PC-3 (cell line): ENCODE measurements at regions not wholly inside any gene's neighbourhood (a gene's known extent, or its start where the extent isn't known, plus 50 kb on each side); places are given as distances from the start of the nearest gene placed in this dataset.

Experiments
- ATAC-seq: fragments of 200-7000 bp; cut with Tn5 transposase; 2 replicates; pipeline ENCODE4 v1.9.1; 2020; ENCODE audit warnings: mild to moderate bottlenecking, moderate library complexity
- BruUV-seq: library from RNA; stranded (reverse); fragments of 400-500 nt; replicated peaks from 2 replicates; lab custom pipeline; 2021; lab: Mats Ljungman, UMichigan
- CTCF ChIA-PET: fragments of 300-600 bp; sonication (Branson Sonifier 250); formaldehyde crosslinking; loops from one replicate; lab custom pipeline; 2022; ENCODE audit warnings: antibody characterized with exemption; lab: Charles Lee
- POLR2A ChIA-PET: fragments of 300-600 bp; sonication (Branson Sonifier 250); formaldehyde crosslinking; loops from one replicate; lab custom pipeline; 2022; ENCODE audit warnings: antibody characterized with exemption; ENCODE audit not compliant: unreplicated experiment; lab: Charles Lee
- DNase-seq: peaks from one replicate; pipeline ENCODE4 v3.0.0-alpha.2; 2015
- H2AFZ ChIP-seq: fragments of 300-600 bp; sonication (generic); 2 replicates; pipeline ENCODE4 v1.6.0; 2016; ENCODE audit warnings: antibody characterized with exemption, low read length
- H3F3A ChIP-seq: fragments of 300-600 bp; sonication (generic); one replicate; pipeline ENCODE4 v1.6.0; 2017; ENCODE audit warnings: antibody characterized with exemption, low read length, control low read depth, mild to moderate bottlenecking; ENCODE audit not compliant: unreplicated experiment
- H3K27ac ChIP-seq: fragments of 300-600 bp; sonication (generic); 2 replicates; pipeline ENCODE4 v1.5.1; 2016; ENCODE audit warnings: mild to moderate bottlenecking, low read length
- H3K27me3 ChIP-seq: fragments of 300-600 bp; sonication (generic); 2 replicates; pipeline ENCODE4 v1.6.1; 2016; ENCODE audit warnings: low read length, mixed read lengths
- H3K36me3 ChIP-seq: fragments of 300-600 bp; sonication (generic); 2 replicates; pipeline ENCODE4 v1.6.1; 2016; ENCODE audit warnings: low read depth, mixed run types, low read length, mixed read lengths
- H3K4me1 ChIP-seq: fragments of 300-600 bp; sonication (generic); 2 replicates; pipeline ENCODE4 v1.5.1; 2016; ENCODE audit warnings: low read length; ENCODE audit not compliant: insufficient read depth
- H3K4me2 ChIP-seq: fragments of 300-600 bp; sonication (generic); 2 replicates; pipeline ENCODE4 v1.6.0; 2016; ENCODE audit warnings: low read length
- H3K4me3 ChIP-seq: fragments of 300-600 bp; sonication (generic); 2 replicates; pipeline ENCODE4 v1.5.1; 2016; ENCODE audit warnings: mild to moderate bottlenecking, low read length, mixed read lengths
- H3K79me2 ChIP-seq: fragments of 300-600 bp; sonication (generic); 2 replicates; pipeline ENCODE4 v1.6.1; 2017; ENCODE audit warnings: low read length, mixed read lengths
- H3K9ac ChIP-seq: fragments of 300-600 bp; sonication (generic); 2 replicates; pipeline ENCODE4 v1.6.0; 2016; ENCODE audit warnings: mild to moderate bottlenecking, low read length
- H3K9me2 ChIP-seq: fragments of 300-600 bp; sonication (generic); replicated peaks from 2 replicates; pipeline ENCODE4 v1.6.1; 2016; ENCODE audit warnings: mixed run types, low read length, mixed read lengths
- H3K9me3 ChIP-seq: fragments of 300-600 bp; sonication (generic); 2 replicates; pipeline ENCODE4 v1.6.1; 2016; ENCODE audit warnings: low read length, mixed read lengths
- H4K20me1 ChIP-seq: fragments of 300-600 bp; sonication (generic); 2 replicates; pipeline ENCODE4 v1.6.1; 2016; ENCODE audit warnings: low read length, mixed read lengths
- CTCF ChIP-seq: fragments of 300-600 bp; sonication (generic); conservative IDR thresholded peaks from 2 replicates; pipeline ENCODE4 v1.5.1; 2017; ENCODE audit warnings: antibody characterized with exemption, low read depth, mild to moderate bottlenecking, low read length
- EZH2 ChIP-seq: fragments of 300-600 bp; sonication (generic); IDR thresholded peaks from one replicate; pipeline ENCODE4 v1.6.1; 2017; ENCODE audit warnings: antibody characterized with exemption, mild to moderate bottlenecking, low read length; ENCODE audit not compliant: unreplicated experiment
- EZH2phosphoT487 ChIP-seq: fragments of 300-600 bp; sonication (generic); IDR thresholded peaks from 2 replicates; pipeline ENCODE4 v1.6.1; 2018; ENCODE audit warnings: mild to moderate bottlenecking, antibody characterized with exemption, low read length, borderline replicate concordance
- intact Hi-C: fragments of 100-400 bp; cut with micrococcal nuclease; formaldehyde crosslinking; loops from 2 replicates; pipeline ENCODE4 v1.9.0; 2023

- H3K27me3 ChIP-seq = no peaks in the 10 kb centered on the region
- no peak overlapping the region for H3K4me3 ChIP-seq
- no peaks in the 10 kb centered on the region for H3K4me1 ChIP-seq
- no peak for TF ChIP-seq EZH2phosphoT487
- TF ChIP-seq EZH2 = no peak
- TF ChIP-seq CTCF = no peak
- H2AFZ ChIP-seq = no peak overlapping the region
- no peak overlapping the region for H3K27ac ChIP-seq
- intact Hi-C loops = no loop called here
- no peak overlapping the region for H3K9ac ChIP-seq
- H3F3A ChIP-seq = no peaks in the 10 kb centered on the region
- H3K9me3 ChIP-seq = no peaks in the 10 kb centered on the region
- H4K20me1 ChIP-seq = no peaks in the 10 kb centered on the region
- H3K79me2 ChIP-seq = no peaks in the 10 kb centered on the region
- ATAC-seq (no peak), DNase-seq (no peak)
- no peak overlapping the region for H3K4me2 ChIP-seq
- ChIA-PET POLR2A (no interaction called here), CTCF (no interaction called here)
- H3K9me2 ChIP-seq = no peaks in the 10 kb centered on the region
- BruUV-seq = no TSS peak
- H3K36me3 ChIP-seq = no peaks in the 10 kb centered on the region
Measured at GRCh38 chr5:68557162-68557936, 341.8 kb downstream of the PIK3R1 start.

GRCh38 chr5:68562308-68562707 is 346.8 kb downstream of the PIK3R1 start:
- no peak for TF ChIP-seq EZH2phosphoT487
- no peak for TF ChIP-seq CTCF
- TF ChIP-seq EZH2 = no peak
- H3K4me1 ChIP-seq = no peaks in the 10 kb centered on the region
- POLR2A ChIA-PET = no interaction called here
- no peaks in the 10 kb centered on the region for H3K36me3 ChIP-seq
- H3K4me2 ChIP-seq = no peak overlapping the region
- CTCF ChIA-PET = no interaction called here
- H3K27ac ChIP-seq = no peak overlapping the region
- ATAC-seq (no peak), DNase-seq (no peak)
- H2AFZ ChIP-seq = no peak overlapping the region
- H3F3A ChIP-seq = no peaks in the 10 kb centered on the region
- H3K9ac ChIP-seq = no peak overlapping the region
- no peaks in the 10 kb centered on the region for H3K27me3 ChIP-seq
- intact Hi-C loops = no loop called here
- no peaks in the 10 kb centered on the region for H3K9me3 ChIP-seq
- no peaks in the 10 kb centered on the region for H3K9me2 ChIP-seq
- BruUV-seq = no TSS peak
- no peak overlapping the region for H3K4me3 ChIP-seq
- H3K79me2 ChIP-seq = no peaks in the 10 kb centered on the region
- H4K20me1 ChIP-seq = no peaks in the 10 kb centered on the region

GRCh38 chr5:68565427-68565826 is 349.9 kb downstream of the PIK3R1 start:
- BruUV-seq = no TSS peak
- no peak for DNase-seq
- no peak for ATAC-seq
- H3K27ac ChIP-seq = no peak overlapping the region
- no peak overlapping the region for H2AFZ ChIP-seq
- POLR2A ChIA-PET = no interaction called here
- no peak overlapping the region for H3K4me2 ChIP-seq
- H3F3A ChIP-seq = no peaks in the 10 kb centered on the region
- no peaks in the 10 kb centered on the region for H3K36me3 ChIP-seq
- H4K20me1 ChIP-seq = no peaks in the 10 kb centered on the region
- intact Hi-C loops = no loop called here
- no peak overlapping the region for H3K9ac ChIP-seq
- CTCF ChIA-PET = no interaction called here
- H3K4me3 ChIP-seq = no peak overlapping the region
- no peaks in the 10 kb centered on the region for H3K9me3 ChIP-seq
- no peaks in the 10 kb centered on the region for H3K4me1 ChIP-seq
- no peaks in the 10 kb centered on the region for H3K27me3 ChIP-seq
- H3K9me2 ChIP-seq = no peaks in the 10 kb centered on the region
- H3K79me2 ChIP-seq = no peaks in the 10 kb centered on the region
- TF ChIP-seq EZH2phosphoT487 (no peak), CTCF (no peak), EZH2 (no peak)
